Stomach (tissue), 4 donors: ENCODE measurements at regions not wholly inside any gene's neighbourhood (a gene's known extent, or its start where the extent isn't known, plus 50 kb on each side); places are given as distances from the start of the nearest gene placed in this dataset.

Experiments used
- POLR2A ChIP-seq, 4 donors: fragments of 450-650 bp; IDR thresholded peaks; one replicate each; pipeline ENCODE4 v1.6.1; 2016; ENCODE audit warnings: antibody characterized with exemption in 4 of 4, control low read depth in 2 of 4, mild to moderate bottlenecking in 1 of 4, moderate library complexity in 1 of 4
- POLR2AphosphoS5 ChIP-seq, 3 donors: sonication (generic); formaldehyde crosslinking; IDR thresholded peaks; one replicate each; pipeline ENCODE4 v1.6.1; 2016; ENCODE audit warnings: antibody characterized with exemption in 3 of 3
- TF ChIP-seq, protein P1 (sequence below), 7 experiments: fragments of 450-650 bp in 4 of 7; fragments of 200-600 bp in 3 of 7; sonication (generic) in 3 of 7; IDR thresholded peaks; one replicate each; pipeline ENCODE4 v1.5.1; 2016 to 2019; ENCODE audit warnings: antibody characterized with exemption in 7 of 7, control low read depth in 2 of 7, mild to moderate bottlenecking in 1 of 7

GRCh38 chr6:26311012-26311384, 54.0 kb upstream of the BTN3A2 start:
- no peak for TF ChIP-seq POLR2A (IDR thresholded peaks at IDR 0.05)
- TF ChIP-seq POLR2AphosphoS5 (IDR thresholded peaks at IDR 0.05), result no peak
- TF ChIP-seq, protein P1, sequence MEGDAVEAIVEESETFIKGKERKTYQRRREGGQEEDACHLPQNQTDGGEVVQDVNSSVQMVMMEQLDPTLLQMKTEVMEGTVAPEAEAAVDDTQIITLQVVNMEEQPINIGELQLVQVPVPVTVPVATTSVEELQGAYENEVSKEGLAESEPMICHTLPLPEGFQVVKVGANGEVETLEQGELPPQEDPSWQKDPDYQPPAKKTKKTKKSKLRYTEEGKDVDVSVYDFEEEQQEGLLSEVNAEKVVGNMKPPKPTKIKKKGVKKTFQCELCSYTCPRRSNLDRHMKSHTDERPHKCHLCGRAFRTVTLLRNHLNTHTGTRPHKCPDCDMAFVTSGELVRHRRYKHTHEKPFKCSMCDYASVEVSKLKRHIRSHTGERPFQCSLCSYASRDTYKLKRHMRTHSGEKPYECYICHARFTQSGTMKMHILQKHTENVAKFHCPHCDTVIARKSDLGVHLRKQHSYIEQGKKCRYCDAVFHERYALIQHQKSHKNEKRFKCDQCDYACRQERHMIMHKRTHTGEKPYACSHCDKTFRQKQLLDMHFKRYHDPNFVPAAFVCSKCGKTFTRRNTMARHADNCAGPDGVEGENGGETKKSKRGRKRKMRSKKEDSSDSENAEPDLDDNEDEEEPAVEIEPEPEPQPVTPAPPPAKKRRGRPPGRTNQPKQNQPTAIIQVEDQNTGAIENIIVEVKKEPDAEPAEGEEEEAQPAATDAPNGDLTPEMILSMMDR (IDR thresholded peaks at IDR 0.05), result no peak
